WI38 (cell line): ENCODE measurements at regions not wholly inside any gene's neighbourhood (a gene's known extent, or its start where the extent isn't known, plus 50 kb on each side); places are given as distances from the start of the nearest gene placed in this dataset.

Experiments
- H3K4me3 ChIP-seq: 2 replicates; pipeline ENCODE4 v1.5.1; 2011; ENCODE audit warnings: low read depth, mild to moderate bottlenecking, control low read depth, low read length
- CTCF ChIP-seq: IDR thresholded peaks from 2 replicates; pipeline ENCODE4 v1.5.1; 2012; ENCODE audit warnings: low read depth, mild to moderate bottlenecking, control low read depth, low read length

GRCh38 chr14:97838986-97839385, 1041.8 kb downstream of the VRK1 start:
- no peak for TF ChIP-seq CTCF
- no peak overlapping the region for H3K4me3 ChIP-seq

GRCh38 chr14:97840159-97840558, 1043.0 kb downstream of the VRK1 start:
- no peak overlapping the region for H3K4me3 ChIP-seq
- no peak for TF ChIP-seq CTCF

GRCh38 chr14:97841762-97842161, 1044.6 kb downstream of the VRK1 start:
- H3K4me3 ChIP-seq, result no peak overlapping the region
- TF ChIP-seq CTCF, result no peak

- H3K4me3 ChIP-seq, result no peak overlapping the region
- no peak for TF ChIP-seq CTCF
Observed at GRCh38 chr14:97843066-97843465, 1045.9 kb downstream of the VRK1 start.

- no peak for TF ChIP-seq CTCF
- H3K4me3 ChIP-seq, result no peak overlapping the region
Observed at GRCh38 chr14:97844042-97844441, 1046.9 kb downstream of the VRK1 start.

GRCh38 chr14:97846156-97846555, 1049.0 kb downstream of the VRK1 start:
- TF ChIP-seq CTCF, result no peak

GRCh38 chr14:97848317-97848980, 1051.3 kb downstream of the VRK1 start:
- H3K4me3 ChIP-seq, result no peak overlapping the region
- no peak for TF ChIP-seq CTCF

More at GRCh38 chr14:97846156-97846555, 1049.0 kb downstream of the VRK1 start:
- no peak overlapping the region for H3K4me3 ChIP-seq
